ENCODE measurements at regions not wholly inside any gene's neighbourhood (a gene's known extent, or its start where the extent isn't known, plus 50 kb on each side); places are given as distances from the start of the nearest gene placed in this dataset.

- peak; percentile 0 to 2; a peak in 3 of 6 replicates for ATAC-seq
- WGBS (ENCODE audit: missing lambda C conversion rate), result 3% methylated on average over 14 of the region's 14 CpGs
- H3K9me3 ChIP-seq, result no peaks in the 10 kb centered on the region
Measured at GRCh38 chr21:8991088-8991907, 1530.1 kb upstream of the TPTE start.

DNA sequence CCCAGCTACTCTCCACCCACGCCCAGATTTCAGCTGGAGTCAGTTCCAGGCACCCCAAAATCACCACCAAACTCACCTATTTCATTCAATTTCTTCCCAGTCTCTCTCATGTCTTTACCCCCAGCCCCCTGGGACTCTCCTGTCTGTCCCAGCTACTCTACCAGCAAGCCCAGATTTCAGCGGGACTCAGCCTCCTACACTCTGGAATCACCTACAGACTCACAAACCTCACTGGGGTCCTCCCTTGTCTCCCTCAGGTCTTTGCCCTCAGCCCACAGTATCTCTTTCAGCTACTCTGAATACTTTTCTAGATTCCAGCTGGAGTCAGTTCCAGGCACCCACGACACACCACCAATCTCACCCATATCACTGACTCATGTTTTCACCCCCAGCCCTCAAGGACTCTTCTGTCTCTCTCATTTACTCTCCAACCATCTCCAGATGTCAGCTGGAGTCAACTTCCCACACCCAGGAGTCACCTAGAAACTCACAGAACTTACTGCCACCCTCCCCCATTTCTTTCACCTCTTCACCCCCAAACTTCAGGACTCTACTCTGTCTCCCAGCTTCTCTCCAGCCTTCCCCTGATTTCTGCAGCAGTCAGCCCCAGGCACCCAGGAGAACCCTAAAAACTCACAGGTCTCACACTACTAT is 1529.3 kb upstream of the TPTE start:
- FAIRE-seq, result no peak
- TF ChIP-seq KDM5A (IDR thresholded peaks at IDR 0.05) (no peak), PBX3 (IDR thresholded peaks at IDR 0.05) (peak; percentile 0; the same call in 1 of the 2 replicates), BCL3 (IDR thresholded peaks at IDR 0.05) (0 out of 3 replicates have a peak, but pooled peaks have one; percentile 14)
- ATAC-seq, result peak; percentile 2 to 10
- peak in 1 of 2 experiments; percentile 94 for DNase-seq (ENCODE audit: low read depth in 1 of 2, low spot score in 1 of 2)
- WGBS (ENCODE audit: missing lambda C conversion rate), result 11% methylated on average over 3 of the region's 3 CpGs
- no peaks in the 10 kb centered on the region for H3K9me3 ChIP-seq
- no peaks in the 10 kb centered on the region for H3K4me1 ChIP-seq
- no peak overlapping the region for H3K4me2 ChIP-seq
- ChIA-PET POLR2A (interaction anchor here (1.1 kb wide), 1 partner anchor 9 kb away, joined by 3 read pairs; no protein-coding TSS in a partner anchor), CTCF (interaction anchor here (1.8 kb wide), 1 partner anchor 14 kb away, joined by 4 read pairs; no protein-coding TSS in a partner anchor)
- no peak overlapping the region for H3K27ac ChIP-seq
- no peak overlapping the region for H3K4me3 ChIP-seq

More at GRCh38 chr21:8991088-8991907, 1530.1 kb upstream of the TPTE start:
- DNase-seq (ENCODE audit: low read depth in 1 of 2, low spot score in 1 of 2), result peak in 1 of 2 experiments; percentile 95
- Histone ChIP-seq H3K4me1 (no peaks in the 10 kb centered on the region), H3K4me2 (no peak overlapping the region), H3K27ac (no peak overlapping the region), H3K4me3 (no peak overlapping the region)
- ChIA-PET POLR2A (interaction anchor here (1.1 kb wide), 1 partner anchor 9 kb away, joined by 3 read pairs; no protein-coding TSS in a partner anchor), CTCF (interaction anchor here (1.8 kb wide), 1 partner anchor 15 kb away, joined by 4 read pairs; no protein-coding TSS in a partner anchor)
- FAIRE-seq, result no peak
- TF ChIP-seq CEBPB (IDR thresholded peaks at IDR 0.05) (peak; percentile 33 to 35; a peak in 2 of 4 replicates), FOSL2 (IDR thresholded peaks at IDR 0.05) (peak; percentile 60; the same call in 1 of the 2 replicates), FOSL2 (CRISPR knock-in tag; IDR thresholded peaks at IDR 0.05) (no peak), KDM5A (IDR thresholded peaks at IDR 0.05) (no peak), JUN (IDR thresholded peaks at IDR 0.05) (peak in 1 of 2 experiments; percentile 17; a peak in 1 of 5 replicates), ZC3H11A (IDR thresholded peaks at IDR 0.05) (no peak)
- TF ChIP-seq, protein P1, sequence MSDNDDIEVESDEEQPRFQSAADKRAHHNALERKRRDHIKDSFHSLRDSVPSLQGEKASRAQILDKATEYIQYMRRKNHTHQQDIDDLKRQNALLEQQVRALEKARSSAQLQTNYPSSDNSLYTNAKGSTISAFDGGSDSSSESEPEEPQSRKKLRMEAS (IDR thresholded peaks at IDR 0.05), result peak; percentile 68; the same call in 1 of the 2 replicates

GRCh38 chr21:8992731-8993174 is 1528.6 kb upstream of the TPTE start:
- Histone ChIP-seq H3K4me3 (no peak overlapping the region), H3K4me1 (no peaks in the 10 kb centered on the region), H3K4me2 (no peak overlapping the region), H3K27ac (no peak overlapping the region), H3K9me3 (no peaks in the 10 kb centered on the region)
- peak; percentile 7 to 34 for ATAC-seq
- DNase-seq (ENCODE audit: low read depth in 1 of 2, low spot score in 1 of 2), result peak in 1 of 2 experiments; percentile 97
- ChIA-PET POLR2A (no interaction called here), CTCF (interaction anchor here (1.8 kb wide), 1 partner anchor 14 kb away, joined by 4 read pairs; no protein-coding TSS in a partner anchor)
- no peak for FAIRE-seq
- TF ChIP-seq JUNB (IDR thresholded peaks at IDR 0.05) (no peak), FOXS1 (CRISPR knock-in tag; IDR thresholded peaks at IDR 0.05) (no peak), TFCP2L1 (CRISPR knock-in tag; IDR thresholded peaks at IDR 0.05) (peak; percentile 39), SREBF2 (IDR thresholded peaks at IDR 0.05) (no peak), MAFK (IDR thresholded peaks at IDR 0.05; ENCODE audit: partially characterized antibody) (no peak), GATA3 (IDR thresholded peaks at IDR 0.05; ENCODE audit: borderline replicate concordance) (peak; percentile 22; the same call in 1 of the 2 replicates)
- TF ChIP-seq, protein P2, sequence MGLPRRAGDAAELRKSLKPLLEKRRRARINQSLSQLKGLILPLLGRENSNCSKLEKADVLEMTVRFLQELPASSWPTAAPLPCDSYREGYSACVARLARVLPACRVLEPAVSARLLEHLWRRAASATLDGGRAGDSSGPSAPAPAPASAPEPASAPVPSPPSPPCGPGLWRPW (IDR thresholded peaks at IDR 0.05), result no peak
- TF ChIP-seq, protein P1 (IDR thresholded peaks at IDR 0.05), result peak; percentile 73
- WGBS (ENCODE audit: missing lambda C conversion rate), result 14% methylated on average over 6 of the region's 6 CpGs

All from A549 (cell line).